HEK293T (cell line): ENCODE measurements at regions not wholly inside any gene's neighbourhood (a gene's known extent, or its start where the extent isn't known, plus 50 kb on each side); places are given as distances from the start of the nearest gene placed in this dataset.

Source experiments
- ARNT ChIP-seq: fragments of 450-650 bp; IDR thresholded peaks from 2 replicates; pipeline ENCODE4 v1.6.1; 2017; ENCODE audit warnings: mild to moderate bottlenecking
- BHLHE40 ChIP-seq: fragments of 450-650 bp; IDR thresholded peaks from 2 replicates; pipeline ENCODE4 v1.6.1; 2016; ENCODE audit warnings: mild to moderate bottlenecking, moderate library complexity, borderline replicate concordance
- FOXM1 ChIP-seq: fragments of 450-650 bp; IDR thresholded peaks from 2 replicates; pipeline ENCODE4 v1.6.1; 2017; ENCODE audit warnings: mild to moderate bottlenecking, borderline replicate concordance
- HDGF ChIP-seq: fragments of 450-650 bp; IDR thresholded peaks from 2 replicates; pipeline ENCODE4 v1.6.1; 2017; ENCODE audit warnings: antibody characterized with exemption, borderline replicate concordance
- PKNOX1 ChIP-seq: fragments of 450-650 bp; IDR thresholded peaks from 2 replicates; pipeline ENCODE4 v1.6.1; 2016
- SP1 ChIP-seq: fragments of 450-650 bp; IDR thresholded peaks from 2 replicates; pipeline ENCODE4 v1.6.1; 2017

GRCh38 chr1:60764489-60764888, 317.9 kb upstream of the NFIA start:
- TF ChIP-seq PKNOX1 (no peak), FOXM1 (no peak), ARNT (no peak), SP1 (no peak), HDGF (no peak), BHLHE40 (no peak)
